ENCODE measurements at regions not wholly inside any gene's neighbourhood (a gene's known extent, or its start where the extent isn't known, plus 50 kb on each side); places are given as distances from the start of the nearest gene placed in this dataset.
"Not testable (repeated sequence)": the region's sequence is repeated elsewhere in the genome, so short reads cannot be mapped to it uniquely, and the experiment has no call there.

DNA sequence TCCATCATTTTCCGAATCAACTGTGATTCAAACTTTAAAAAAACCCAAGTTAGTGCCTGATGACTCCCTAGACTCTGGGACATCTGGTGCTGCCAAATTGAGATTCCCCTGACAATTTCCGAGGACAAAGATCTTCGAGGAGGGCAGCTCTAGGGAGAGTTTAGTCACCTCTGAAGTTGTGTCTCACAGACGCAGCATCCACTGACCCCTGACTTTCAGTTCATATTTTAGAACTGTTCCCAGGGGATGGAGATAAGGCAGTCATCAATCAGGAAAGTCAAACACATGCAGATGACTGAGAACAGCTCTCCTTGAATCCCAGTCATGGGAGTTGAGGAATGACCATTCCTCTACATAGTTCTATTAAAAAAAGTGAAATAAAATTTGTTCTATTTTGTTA, 643.9 kb downstream of the TRIML1 start:
- intact Hi-C loops (cut with DNase I; ENCODE audit: low total_unique reads): no loop called here
- TF ChIP-seq, protein P1, sequence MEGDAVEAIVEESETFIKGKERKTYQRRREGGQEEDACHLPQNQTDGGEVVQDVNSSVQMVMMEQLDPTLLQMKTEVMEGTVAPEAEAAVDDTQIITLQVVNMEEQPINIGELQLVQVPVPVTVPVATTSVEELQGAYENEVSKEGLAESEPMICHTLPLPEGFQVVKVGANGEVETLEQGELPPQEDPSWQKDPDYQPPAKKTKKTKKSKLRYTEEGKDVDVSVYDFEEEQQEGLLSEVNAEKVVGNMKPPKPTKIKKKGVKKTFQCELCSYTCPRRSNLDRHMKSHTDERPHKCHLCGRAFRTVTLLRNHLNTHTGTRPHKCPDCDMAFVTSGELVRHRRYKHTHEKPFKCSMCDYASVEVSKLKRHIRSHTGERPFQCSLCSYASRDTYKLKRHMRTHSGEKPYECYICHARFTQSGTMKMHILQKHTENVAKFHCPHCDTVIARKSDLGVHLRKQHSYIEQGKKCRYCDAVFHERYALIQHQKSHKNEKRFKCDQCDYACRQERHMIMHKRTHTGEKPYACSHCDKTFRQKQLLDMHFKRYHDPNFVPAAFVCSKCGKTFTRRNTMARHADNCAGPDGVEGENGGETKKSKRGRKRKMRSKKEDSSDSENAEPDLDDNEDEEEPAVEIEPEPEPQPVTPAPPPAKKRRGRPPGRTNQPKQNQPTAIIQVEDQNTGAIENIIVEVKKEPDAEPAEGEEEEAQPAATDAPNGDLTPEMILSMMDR (IDR thresholded peaks at IDR 0.05): no peak
- no peak for TF ChIP-seq POLR2A (IDR thresholded peaks at IDR 0.05)
- DNase-seq (ENCODE audit: low spot score in 2 of 2): no peak
- H3K4me3 ChIP-seq (ENCODE audit: low read depth, poor library complexity, severe bottlenecking): no peak overlapping the region
- 65 to 68% methylated on average over 4 of the region's 4 CpGs for WGBS, 2 donors

DNA sequence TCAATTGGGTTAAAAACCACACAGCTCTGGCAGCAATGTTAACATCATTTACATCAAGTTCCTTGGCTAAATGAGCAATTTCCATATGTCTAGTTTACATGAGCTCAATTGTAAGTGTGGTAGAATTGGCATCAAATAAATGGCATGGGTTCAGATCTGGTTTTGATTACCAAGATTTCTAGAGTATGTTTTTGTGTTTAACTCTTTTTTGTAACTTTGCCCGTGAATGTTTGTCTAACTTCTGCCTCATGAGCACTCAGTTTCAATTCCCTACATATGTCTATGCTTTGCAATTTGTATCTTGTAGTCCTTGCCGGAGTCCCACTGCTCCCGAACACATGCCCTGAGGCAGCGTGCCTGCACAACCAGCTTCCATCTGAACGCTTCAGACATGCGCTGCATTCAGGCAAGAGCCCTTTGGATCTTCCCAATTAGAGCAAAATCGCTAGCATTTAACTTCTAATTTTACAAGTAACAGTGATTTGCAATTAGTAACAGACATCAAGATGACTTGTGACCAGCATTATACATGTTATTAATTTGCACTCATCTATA, 644.4 kb downstream of the TRIML1 start:
- intact Hi-C loops (cut with DNase I; ENCODE audit: low total_unique reads): no loop called here
- no peak for DNase-seq (ENCODE audit: low spot score in 2 of 2)
- no peak overlapping the region for H3K4me3 ChIP-seq (ENCODE audit: low read depth, poor library complexity, severe bottlenecking)
- 27 to 35% methylated on average over 7 of the region's 7 CpGs for WGBS, 2 donors
- TF ChIP-seq, protein P1 (IDR thresholded peaks at IDR 0.05): no peak
- no peak for TF ChIP-seq POLR2A (IDR thresholded peaks at IDR 0.05)

DNA sequence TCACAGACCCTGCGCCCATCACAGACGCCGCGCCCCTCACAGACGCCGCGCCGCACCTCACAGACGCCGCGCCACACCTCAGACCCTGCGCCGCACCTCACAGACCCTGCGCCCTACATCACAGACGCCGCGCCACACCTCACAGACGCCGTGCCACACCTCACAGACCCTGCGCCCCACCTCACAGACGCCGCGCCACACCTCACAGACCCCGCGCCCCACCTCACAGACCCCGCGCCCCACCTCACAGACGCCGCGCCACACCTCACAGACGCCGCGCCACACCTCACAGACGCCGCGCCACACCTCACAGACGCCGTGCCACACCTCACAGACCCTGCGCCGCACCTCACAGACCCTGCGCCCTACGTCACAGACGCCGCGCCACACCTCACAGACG, 657.4 kb downstream of the TRIML1 start:
- H3K4me3 ChIP-seq (ENCODE audit: low read depth, poor library complexity, severe bottlenecking); DNase-seq (ENCODE audit: low spot score in 2 of 2); intact Hi-C loops (cut with DNase I; ENCODE audit: low total_unique reads): not testable (repeated sequence)
- 93 to 97% methylated on average over 40 to 45 of the region's 46 CpGs for WGBS, 2 donors

DNA sequence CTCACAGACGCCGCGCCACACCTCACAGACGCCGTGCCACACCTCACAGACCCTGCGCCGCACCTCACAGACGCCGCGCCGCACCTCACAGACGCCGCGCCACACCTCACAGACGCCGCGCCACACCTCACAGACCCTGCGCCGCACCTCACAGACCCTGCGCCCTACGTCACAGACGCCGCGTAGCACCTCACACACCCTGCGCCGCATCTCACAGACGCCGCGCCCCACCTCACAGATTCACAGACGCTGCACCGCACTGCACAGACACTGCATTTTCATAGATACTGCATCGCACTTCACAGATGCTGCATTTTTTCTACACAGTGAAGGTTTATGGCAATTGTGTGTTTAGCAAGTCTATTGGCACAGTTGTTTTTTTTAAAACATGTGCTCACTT, 657.8 kb downstream of the TRIML1 start:
- intact Hi-C loops (cut with DNase I; ENCODE audit: low total_unique reads); DNase-seq (ENCODE audit: low spot score in 2 of 2); H3K4me3 ChIP-seq (ENCODE audit: low read depth, poor library complexity, severe bottlenecking): not testable (repeated sequence)
- WGBS, 2 donors: 92% methylated on average over 31 to 32 of the region's 32 CpGs

DNA sequence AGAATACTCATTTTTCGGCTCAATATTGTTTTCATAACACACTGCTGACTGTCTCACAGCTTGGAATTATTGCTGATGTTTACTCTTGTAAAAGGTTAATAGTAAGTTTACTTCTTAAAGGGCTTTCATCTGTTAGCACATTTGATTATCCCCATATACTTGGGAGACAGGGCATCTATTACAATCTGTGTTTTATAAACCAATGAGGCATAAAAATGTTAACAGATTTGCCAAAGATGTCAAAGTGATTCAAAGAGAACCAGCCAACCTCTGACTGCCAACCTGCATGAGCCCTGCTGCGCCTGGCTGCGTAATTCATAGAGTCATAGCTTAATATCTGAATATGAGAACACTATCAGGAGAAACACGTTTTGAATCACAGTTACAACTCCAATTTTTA, 665.6 kb downstream of the TRIML1 start:
- no peak for DNase-seq (ENCODE audit: low spot score in 2 of 2)
- WGBS, 2 donors: 78 to 81% methylated on average over 4 of the region's 4 CpGs
- intact Hi-C loops (cut with DNase I; ENCODE audit: low total_unique reads): no loop called here
- no peak overlapping the region for H3K4me3 ChIP-seq (ENCODE audit: low read depth, poor library complexity, severe bottlenecking)
- no peak for TF ChIP-seq POLR2A (IDR thresholded peaks at IDR 0.05)
- TF ChIP-seq, protein P1 (IDR thresholded peaks at IDR 0.05): no peak

DNA sequence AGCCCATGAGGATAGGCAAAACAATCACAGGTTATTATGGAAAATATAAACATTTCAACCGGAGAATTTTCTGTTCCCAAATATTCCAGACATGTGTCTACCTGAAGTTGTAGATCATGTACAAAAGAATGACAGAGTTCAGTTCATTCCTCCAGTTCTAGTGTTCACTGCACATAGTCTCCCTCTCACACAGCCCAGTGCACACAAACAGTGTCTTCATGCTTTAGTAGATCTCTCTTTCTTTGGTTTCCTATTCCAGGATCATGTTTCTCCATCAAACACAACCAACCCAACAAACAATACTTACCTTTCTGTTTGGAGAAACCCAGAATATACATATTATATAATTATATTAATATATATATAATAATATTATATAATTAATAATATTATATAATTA, 671.9 kb downstream of the TRIML1 start:
- WGBS, 2 donors: 68 to 83% methylated on average over 1 of the region's 1 CpG
- intact Hi-C loops (cut with DNase I; ENCODE audit: low total_unique reads): no loop called here
- TF ChIP-seq POLR2A (IDR thresholded peaks at IDR 0.05): no peak
- TF ChIP-seq, protein P1 (IDR thresholded peaks at IDR 0.05): no peak

DNA sequence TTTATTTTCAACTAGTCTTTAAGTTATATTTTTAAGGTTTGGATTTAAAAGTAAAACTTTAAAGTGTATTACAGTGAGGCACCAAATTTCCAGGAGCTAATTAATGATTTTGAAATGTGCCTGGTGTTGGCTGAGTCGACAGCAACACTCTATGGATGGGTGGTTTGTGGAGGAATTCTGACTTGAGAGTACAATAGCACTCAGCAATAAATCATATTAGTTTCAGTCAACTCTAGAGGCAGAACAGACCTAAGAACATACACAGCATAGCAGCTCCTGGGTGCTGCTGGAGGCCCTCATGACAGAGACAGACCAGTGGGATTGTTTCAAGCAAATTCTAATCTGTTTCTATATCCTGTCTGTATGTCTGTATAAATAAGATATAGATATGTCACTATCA, 673.4 kb downstream of the TRIML1 start:
- no peak overlapping the region for H3K4me3 ChIP-seq (ENCODE audit: low read depth, poor library complexity, severe bottlenecking)
- intact Hi-C loops (cut with DNase I; ENCODE audit: low total_unique reads): no loop called here
- no peak for TF ChIP-seq POLR2A (IDR thresholded peaks at IDR 0.05)
- TF ChIP-seq, protein P1 (IDR thresholded peaks at IDR 0.05): no peak
- DNase-seq (ENCODE audit: low spot score in 2 of 2): no peak
- WGBS, 2 donors: 41 to 43% methylated on average over 1 of the region's 1 CpG

More for the DNA sequence above, 671.9 kb downstream of the TRIML1 start:
- H3K4me3 ChIP-seq (ENCODE audit: low read depth, poor library complexity, severe bottlenecking): no peak overlapping the region
- no peak for DNase-seq (ENCODE audit: low spot score in 2 of 2)

All from lower leg skin (tissue), 4 donors.